ENCODE measurements at regions not wholly inside any gene's neighbourhood (a gene's known extent, or its start where the extent isn't known, plus 50 kb on each side); places are given as distances from the start of the nearest gene placed in this dataset.

DNA sequence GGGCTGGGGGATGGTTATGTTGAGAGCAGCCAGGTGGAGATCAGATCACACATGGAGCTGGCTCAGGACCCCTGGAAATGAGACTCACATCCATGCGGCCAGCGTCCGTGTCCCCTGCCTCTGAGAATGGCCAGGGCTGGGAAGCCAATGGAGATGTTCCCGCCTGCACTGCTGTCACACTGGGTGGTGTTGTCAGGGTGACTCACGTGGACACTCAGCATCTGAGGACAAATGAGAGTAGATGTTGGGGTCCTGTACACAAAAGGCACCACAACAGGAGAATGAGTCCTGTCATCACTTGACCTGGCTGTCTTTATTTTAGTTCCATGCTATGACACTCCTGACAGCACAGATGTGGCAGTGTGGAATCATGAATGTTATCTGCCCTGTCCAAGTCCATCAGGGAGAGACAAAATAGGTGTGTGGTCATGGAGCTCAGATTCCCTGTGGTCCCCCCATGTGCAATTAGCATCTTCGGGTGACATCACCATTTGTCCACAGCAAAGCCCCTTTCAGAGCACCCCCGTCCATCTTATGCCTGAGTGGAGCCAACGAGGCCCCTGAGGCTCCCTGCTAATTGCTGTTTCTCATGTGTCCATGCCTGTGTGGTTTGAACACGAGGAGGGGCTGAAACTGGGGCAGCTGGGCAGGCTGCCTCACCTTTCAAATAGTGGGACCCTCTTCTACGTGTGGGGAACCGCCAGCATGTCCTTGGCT lies 393.5 kb downstream of the AACS start:
- Mint-ChIP-seq H3K27ac (no peak overlapping the region), H3K4me3 (no peak overlapping the region), H3K36me3 (no peaks in the 10 kb centered on the region), H3K27me3 (peaks cover 13% of the 10 kb centered on the region), H3K4me1 (ENCODE audit: low read depth) (no peaks in the 10 kb centered on the region), H3K9me3 (ENCODE audit: low read depth) (no peaks in the 10 kb centered on the region)

DNA sequence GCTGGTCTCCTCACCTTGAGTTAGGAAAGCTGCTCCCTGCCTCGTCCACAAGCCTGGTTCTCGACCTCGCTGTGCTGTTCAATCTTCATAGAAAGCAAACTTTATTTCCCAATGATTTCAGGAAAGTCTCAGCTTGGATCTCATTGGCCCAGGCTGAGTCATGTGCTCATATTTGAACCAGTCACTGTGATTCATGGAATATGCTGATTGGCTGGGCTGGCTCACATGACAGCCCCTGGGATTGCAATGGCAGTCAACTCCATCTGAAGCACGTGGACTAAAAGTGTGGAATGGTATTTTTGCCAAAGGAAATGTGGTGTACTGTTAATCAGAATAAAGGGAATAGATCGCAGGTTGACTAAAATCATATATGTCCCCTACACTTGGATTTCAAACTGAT lies 396.6 kb downstream of the AACS start:
- Mint-ChIP-seq H3K4me3 (no peak overlapping the region), H3K36me3 (no peaks in the 10 kb centered on the region), H3K4me1 (ENCODE audit: low read depth) (no peaks in the 10 kb centered on the region), H3K27ac (no peak overlapping the region), H3K27me3 (peaks cover 13% of the 10 kb centered on the region), H3K9me3 (ENCODE audit: low read depth) (no peaks in the 10 kb centered on the region)

DNA sequence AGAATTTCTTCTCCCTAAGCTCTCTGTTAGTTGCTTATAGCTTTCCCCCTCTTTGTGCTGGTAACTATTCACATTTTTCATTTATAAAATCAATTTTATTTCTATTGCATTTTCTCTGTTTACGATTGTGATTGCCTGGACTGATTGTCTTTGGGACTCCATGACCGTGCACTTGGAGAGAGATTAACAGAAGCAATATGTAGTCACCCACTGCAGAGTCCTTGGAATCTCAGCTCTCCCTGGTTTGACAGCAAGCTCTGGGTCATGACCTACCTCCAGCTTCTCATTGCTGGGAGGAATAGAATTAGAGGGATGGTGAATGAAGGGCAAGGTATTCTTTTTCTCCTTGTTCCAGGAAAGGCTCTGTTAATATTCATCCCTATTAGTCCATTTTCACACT lies 398.2 kb downstream of the AACS start:
- Mint-ChIP-seq H3K4me1 (ENCODE audit: low read depth) (no peaks in the 10 kb centered on the region), H3K36me3 (no peaks in the 10 kb centered on the region), H3K27me3 (peaks cover 5% of the 10 kb centered on the region), H3K9me3 (ENCODE audit: low read depth) (no peaks in the 10 kb centered on the region), H3K4me3 (no peak overlapping the region), H3K27ac (no peak overlapping the region)

DNA sequence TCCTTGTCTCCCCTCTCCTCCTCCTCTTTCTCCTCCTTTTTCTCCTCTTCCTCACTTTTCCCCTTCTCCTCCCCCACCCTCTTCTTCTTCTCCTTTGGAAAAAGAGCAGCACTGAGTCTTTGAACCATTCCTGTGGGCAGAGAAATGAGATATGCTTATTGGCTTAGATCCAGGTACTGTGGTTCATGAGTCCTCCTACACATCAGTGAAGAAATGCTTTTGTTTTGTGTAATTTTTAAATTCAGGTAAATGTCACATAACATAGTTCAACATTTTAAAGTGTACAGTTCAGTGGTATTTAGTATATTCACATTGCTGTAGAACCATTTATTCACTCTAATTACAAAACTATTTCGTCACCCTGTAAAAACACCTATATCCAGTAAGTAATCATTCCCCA lies 402.1 kb downstream of the AACS start:
- H3K4me3 Mint-ChIP-seq, result no peak overlapping the region
- H3K4me1 Mint-ChIP-seq (ENCODE audit: low read depth), result no peaks in the 10 kb centered on the region
- no peaks in the 10 kb centered on the region for H3K36me3 Mint-ChIP-seq
- peaks cover 4% of the 10 kb centered on the region for H3K9me3 Mint-ChIP-seq (ENCODE audit: low read depth)
- no peak overlapping the region for H3K27ac Mint-ChIP-seq
- H3K27me3 Mint-ChIP-seq, result peaks cover 2% of the 10 kb centered on the region

DNA sequence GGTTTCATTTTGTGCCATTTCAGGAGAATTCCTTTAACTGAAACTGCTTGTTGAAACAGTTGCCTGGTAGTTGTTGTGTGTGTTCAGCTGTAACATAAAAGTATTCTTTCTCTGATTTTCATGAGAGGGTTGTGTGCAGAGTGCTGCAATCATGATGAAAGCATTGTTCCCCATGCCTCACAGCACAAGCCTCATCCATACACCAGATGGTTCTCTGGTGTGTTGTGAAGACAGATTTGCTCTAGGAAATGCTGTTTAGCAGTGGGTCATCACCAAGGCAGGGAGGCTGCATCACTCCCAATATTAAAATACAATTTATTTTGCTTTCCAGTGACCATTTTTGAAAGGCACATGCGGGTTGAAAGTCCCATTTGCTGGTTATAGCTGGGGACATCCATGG lies 404.4 kb downstream of the AACS start:
- Mint-ChIP-seq H3K36me3 (no peaks in the 10 kb centered on the region), H3K4me3 (no peak overlapping the region), H3K27ac (no peak overlapping the region), H3K27me3 (peaks cover 2% of the 10 kb centered on the region), H3K4me1 (ENCODE audit: low read depth) (no peaks in the 10 kb centered on the region), H3K9me3 (ENCODE audit: low read depth) (peaks cover 4% of the 10 kb centered on the region)

DNA sequence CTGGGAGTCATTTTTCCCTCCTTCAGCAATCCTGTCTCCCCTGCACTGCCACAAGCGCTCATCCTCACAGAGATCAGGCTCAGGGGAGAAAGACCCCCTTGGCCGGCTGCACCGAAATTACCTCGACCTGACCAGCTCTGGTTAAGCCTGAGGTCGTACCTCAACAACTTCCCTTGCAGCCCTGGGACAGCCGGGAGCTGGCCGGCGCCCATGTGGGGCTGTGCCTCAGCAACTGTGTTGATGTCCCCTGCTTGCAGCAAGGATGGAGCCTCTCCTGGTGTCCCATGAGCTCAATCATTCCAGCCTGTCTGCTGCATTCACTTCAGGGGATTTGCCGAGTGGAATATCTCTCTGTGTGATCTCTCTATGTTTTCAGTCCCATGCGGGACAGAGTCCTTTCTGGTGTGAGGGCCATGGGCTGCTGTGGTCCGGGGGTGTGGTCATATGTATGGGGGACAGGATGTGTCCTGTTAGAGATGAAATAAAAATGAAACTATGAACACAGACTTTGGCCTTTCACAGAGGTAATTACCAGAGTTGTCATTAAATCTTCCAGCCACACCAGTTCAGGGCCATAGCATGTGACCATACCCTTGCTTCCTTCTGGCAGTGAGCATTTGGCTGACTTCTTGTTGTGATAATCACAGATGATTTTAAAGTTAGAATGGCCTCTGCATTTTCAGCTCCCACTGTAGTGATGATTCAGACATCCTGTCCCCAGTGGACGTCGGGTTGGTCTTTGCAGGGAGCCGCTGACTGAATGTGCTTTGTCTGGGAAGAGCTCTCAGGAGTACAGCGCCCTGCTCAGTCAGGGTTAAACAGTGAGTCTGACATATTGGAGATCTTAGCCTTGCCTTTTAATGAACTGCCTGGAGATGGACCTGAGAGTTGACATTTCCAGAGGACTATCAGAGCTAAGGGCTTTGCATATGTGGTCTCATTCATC lies 405.9 kb downstream of the AACS start:
- no peak overlapping the region for H3K27ac Mint-ChIP-seq
- peaks cover 4% of the 10 kb centered on the region for H3K27me3 Mint-ChIP-seq
- H3K4me3 Mint-ChIP-seq, result no peak overlapping the region
- H3K4me1 Mint-ChIP-seq (ENCODE audit: low read depth), result no peaks in the 10 kb centered on the region
- no peaks in the 10 kb centered on the region for H3K36me3 Mint-ChIP-seq
- H3K9me3 Mint-ChIP-seq (ENCODE audit: low read depth), result peaks cover 4% of the 10 kb centered on the region

DNA sequence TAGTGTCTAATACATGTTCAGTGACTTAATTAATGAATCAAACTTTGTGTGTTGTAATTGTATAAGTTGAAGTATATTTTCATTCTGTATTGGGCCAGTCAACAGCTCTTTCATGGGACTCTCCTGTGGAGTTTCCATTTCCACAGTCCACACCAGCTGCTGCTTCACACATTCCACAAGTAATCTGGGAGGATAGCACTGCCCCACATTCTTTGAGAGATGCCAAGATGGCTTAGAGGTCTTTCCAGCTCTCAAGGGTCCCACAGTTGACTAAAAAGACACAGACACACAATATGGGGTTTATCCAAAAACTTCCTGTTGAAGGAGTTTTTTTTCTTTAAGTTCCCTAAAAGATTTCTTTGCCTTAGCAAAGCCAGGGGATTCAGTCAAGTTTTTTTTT lies 408.3 kb downstream of the AACS start:
- H3K9me3 Mint-ChIP-seq (ENCODE audit: low read depth), result peaks cover 4% of the 10 kb centered on the region
- H3K27ac Mint-ChIP-seq, result no peak overlapping the region
- H3K4me3 Mint-ChIP-seq, result no peak overlapping the region
- H3K36me3 Mint-ChIP-seq, result no peaks in the 10 kb centered on the region
- H3K4me1 Mint-ChIP-seq (ENCODE audit: low read depth), result no peaks in the 10 kb centered on the region
- peaks cover 6% of the 10 kb centered on the region for H3K27me3 Mint-ChIP-seq

DNA sequence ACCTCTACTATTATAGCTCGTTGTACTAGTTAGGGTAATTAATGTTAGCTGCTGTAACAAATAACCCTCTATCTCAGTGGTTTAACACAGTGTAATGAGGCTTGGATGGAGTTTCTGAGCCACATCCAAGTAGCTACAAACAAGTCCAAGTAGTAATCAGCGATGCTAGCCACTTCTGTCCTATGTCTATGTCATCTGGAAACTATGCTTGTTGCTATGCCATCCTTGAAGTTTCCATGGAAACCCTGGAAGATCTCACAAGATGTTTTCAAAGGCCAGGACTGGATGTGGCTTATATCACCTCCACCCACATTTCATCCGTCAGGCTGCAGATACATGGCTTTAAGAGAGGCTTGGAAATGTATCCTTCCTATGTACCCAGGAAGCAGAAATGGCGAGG lies 422.1 kb downstream of the AACS start:
- Mint-ChIP-seq H3K27ac (no peak overlapping the region), H3K9me3 (ENCODE audit: low read depth) (no peaks in the 10 kb centered on the region), H3K27me3 (no peaks in the 10 kb centered on the region), H3K36me3 (no peaks in the 10 kb centered on the region), H3K4me3 (no peak overlapping the region), H3K4me1 (ENCODE audit: low read depth) (no peaks in the 10 kb centered on the region)

DNA sequence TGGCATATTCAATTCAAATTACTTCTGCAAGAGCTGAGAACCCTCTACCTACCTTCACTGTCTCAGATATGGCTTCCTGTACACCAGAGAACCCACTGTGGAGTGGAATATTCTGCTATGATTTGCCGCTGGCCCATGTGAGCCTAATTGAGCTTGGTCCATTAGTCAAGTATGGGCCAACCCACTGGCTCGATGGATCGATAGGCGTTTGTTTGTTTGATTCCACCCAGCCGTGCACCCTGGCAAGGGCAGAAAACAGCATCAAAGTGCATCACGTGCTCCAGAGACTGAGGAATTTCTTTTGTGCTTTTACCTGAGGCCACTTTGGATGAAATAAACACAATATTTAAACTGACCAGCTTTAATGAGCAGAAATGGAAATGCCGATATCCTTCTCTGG lies 426.3 kb downstream of the AACS start:
- no peak overlapping the region for H3K4me3 Mint-ChIP-seq
- no peak overlapping the region for H3K27ac Mint-ChIP-seq

DNA sequence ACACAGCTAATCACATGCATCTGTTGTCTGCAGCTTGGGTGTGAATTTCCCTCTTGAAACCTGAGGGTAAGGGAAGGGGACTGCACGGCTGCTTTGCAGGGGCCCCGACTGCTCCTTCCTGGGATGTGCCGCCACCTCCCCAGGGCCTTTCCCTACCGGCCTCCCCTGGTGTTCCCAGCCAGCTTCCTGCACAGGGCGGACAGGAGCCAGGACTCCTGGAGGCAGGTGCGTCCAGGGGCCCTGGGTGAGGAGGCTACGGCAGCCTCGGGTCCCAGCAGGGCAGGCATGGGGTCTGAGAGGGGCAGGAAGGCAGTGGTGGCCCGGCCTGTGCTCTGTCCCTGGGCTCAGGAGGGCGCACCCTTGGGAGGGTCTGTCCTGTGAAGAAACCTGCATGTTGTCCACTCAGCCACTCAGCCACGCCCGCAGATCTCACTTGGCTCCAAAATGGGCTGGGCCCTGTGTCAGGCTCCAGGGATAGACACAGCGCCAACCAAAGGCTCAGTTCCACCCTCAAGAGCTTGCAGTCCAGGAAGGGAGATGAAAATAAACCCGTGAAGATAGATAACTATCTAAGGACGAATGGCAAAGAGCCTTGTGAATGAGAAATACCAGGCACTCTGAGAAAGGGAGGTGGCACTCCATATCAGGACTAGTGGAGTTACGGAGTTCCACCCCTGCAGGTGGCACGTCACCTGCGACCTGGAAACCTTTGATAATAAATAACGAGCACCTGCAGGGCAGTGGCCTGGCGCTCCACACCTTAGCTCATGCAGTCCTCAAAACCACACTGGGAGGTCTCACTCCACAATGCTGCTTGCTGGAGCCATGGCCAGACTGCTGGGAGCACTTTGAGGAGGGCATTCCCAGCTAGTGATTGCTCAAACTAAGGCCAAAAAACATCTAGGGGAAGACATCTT lies 427.4 kb downstream of the AACS start:
- H3K9me3 Mint-ChIP-seq (ENCODE audit: low read depth), result no peaks in the 10 kb centered on the region
- peaks cover 1% of the 10 kb centered on the region for H3K27me3 Mint-ChIP-seq

More for the DNA sequence above, 426.3 kb downstream of the AACS start:
- Mint-ChIP-seq H3K4me1 (ENCODE audit: low read depth) (no peaks in the 10 kb centered on the region), H3K36me3 (no peaks in the 10 kb centered on the region), H3K9me3 (ENCODE audit: low read depth) (no peaks in the 10 kb centered on the region), H3K27me3 (peaks cover 1% of the 10 kb centered on the region)

DNA sequence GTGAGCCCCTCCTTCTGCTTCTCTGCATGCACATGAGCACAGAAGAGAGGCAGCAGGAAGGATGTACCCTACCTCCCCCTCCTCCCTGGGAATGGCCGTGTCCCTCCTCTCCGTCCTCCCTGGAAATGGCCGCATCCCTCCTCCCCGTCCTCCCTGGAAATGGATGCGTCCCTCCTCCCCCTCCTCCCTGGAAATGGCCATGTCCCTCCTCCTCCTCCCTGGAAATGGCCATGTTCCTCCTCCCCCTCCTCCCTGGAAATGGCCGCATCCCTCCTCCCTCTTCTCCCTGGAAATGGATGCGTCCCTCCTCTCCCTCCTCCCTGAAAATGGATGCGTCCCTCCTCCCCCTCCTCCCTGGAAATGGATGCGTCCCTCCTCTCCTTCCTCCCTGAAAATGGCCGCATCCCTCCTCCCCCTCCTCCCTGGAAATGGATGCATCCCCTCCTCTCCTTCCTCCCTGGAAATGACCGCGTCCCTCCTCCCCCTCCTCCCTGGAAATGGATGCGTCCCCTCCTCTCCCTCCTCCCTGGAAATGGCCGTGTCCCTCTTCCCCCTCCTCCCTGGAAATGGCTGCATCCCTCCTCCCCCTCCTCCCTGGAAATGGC lies 428.6 kb downstream of the AACS start:
- Mint-ChIP-seq H3K9me3 (ENCODE audit: low read depth) (no peaks in the 10 kb centered on the region), H3K4me1 (ENCODE audit: low read depth) (no peaks in the 10 kb centered on the region), H3K27me3 (peaks cover 1% of the 10 kb centered on the region), H3K4me3 (no peak overlapping the region), H3K36me3 (no peaks in the 10 kb centered on the region), H3K27ac (no peak overlapping the region)

More for the DNA sequence above, 427.4 kb downstream of the AACS start:
- H3K4me3 Mint-ChIP-seq, result no peak overlapping the region
- no peaks in the 10 kb centered on the region for H3K4me1 Mint-ChIP-seq (ENCODE audit: low read depth)
- no peaks in the 10 kb centered on the region for H3K36me3 Mint-ChIP-seq
- H3K27ac Mint-ChIP-seq, result no peak overlapping the region

DNA sequence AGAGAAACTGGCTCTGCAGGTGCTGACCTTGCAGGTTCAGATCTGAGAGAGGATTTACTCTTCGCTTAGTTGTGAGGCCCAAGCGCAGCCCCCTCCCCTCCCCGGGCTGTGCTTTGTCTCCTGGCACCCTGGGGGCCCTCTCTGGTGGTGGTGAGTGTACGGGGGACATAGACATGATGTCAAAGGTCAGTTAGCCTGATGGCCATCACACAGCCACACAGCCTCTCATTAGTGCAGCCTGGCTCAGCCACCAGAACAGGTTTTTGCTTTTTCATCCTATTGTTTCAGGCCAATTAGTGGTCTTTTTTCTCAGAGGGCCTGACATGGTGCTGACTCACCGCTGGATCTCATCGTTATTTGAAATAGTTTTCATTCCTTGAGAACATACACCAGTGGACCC lies 437.9 kb downstream of the AACS start:
- Mint-ChIP-seq H3K4me3 (no peak overlapping the region), H3K4me1 (ENCODE audit: low read depth) (no peaks in the 10 kb centered on the region), H3K9me3 (ENCODE audit: low read depth) (no peaks in the 10 kb centered on the region), H3K27me3 (no peaks in the 10 kb centered on the region), H3K36me3 (no peaks in the 10 kb centered on the region), H3K27ac (no peak overlapping the region)

DNA sequence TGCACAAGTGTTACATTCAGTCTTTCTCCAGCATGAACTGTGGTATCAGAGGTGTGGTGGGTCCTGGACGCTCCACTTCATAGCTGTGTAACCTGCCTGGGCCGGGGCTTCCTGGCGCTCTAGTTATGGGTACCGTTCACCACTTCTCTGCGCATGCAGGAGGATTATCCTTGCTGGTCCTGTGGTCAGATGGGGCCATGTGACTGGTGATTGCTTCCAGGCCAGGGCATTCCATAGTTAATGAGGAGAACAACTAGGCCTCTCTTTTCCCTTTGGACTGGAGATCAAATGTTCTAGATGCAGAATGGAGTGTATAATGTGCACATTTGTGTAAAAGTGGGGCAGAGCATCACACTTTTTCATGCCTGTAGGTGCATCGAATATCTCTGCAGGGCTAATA lies 444.0 kb downstream of the AACS start:
- Mint-ChIP-seq H3K36me3 (no peaks in the 10 kb centered on the region), H3K4me3 (no peak overlapping the region), H3K27me3 (peaks cover 3% of the 10 kb centered on the region), H3K9me3 (ENCODE audit: low read depth) (no peaks in the 10 kb centered on the region), H3K27ac (no peak overlapping the region), H3K4me1 (ENCODE audit: low read depth) (no peaks in the 10 kb centered on the region)

DNA sequence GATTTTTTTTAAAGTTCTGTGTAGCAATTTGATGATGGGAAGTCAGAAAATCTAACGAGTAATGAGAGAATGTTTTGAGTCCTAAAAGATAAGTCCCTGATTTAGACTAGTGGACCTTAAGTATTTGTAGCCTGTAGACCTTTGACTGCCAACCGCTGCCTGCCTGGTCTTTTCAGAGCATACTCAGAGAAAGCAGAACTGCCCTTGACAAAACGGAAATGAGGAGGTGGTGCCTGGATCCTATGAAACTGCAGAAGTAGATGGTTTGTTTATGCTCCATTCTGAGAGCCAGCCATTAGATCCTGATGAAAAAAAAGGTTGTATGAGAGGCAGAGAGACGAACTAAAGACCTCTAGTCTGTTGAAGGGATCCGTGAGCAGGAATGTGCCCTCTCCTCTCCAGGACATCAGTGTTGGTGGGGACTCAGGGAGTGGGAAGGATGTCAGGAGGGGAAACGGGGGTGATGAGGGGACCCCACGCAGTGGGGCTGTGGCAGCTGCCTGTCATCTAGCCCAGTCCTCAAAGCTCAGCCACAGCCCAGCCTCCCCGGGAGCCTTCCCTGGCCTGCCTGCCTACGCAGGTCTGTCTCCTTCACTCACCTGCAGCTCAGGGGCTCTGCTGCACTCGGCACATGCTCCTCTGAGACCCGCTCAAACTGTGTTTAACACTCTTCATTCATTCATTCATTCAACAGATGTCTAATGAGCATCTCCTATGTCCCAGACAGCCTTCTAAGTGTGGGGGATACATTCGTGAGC lies 447.5 kb downstream of the AACS start:
- Mint-ChIP-seq H3K27ac (no peak overlapping the region), H3K4me3 (no peak overlapping the region), H3K36me3 (no peaks in the 10 kb centered on the region), H3K9me3 (ENCODE audit: low read depth) (no peaks in the 10 kb centered on the region), H3K27me3 (peaks cover 3% of the 10 kb centered on the region), H3K4me1 (ENCODE audit: low read depth) (no peaks in the 10 kb centered on the region)
